ENCODE measurements at regions not wholly inside any gene's neighbourhood (a gene's known extent, or its start where the extent isn't known, plus 50 kb on each side); places are given as distances from the start of the nearest gene placed in this dataset.

- in situ Hi-C loops (cut with MboI) (no loop called here), intact Hi-C loops (cut with micrococcal nuclease) (no loop called here)
- H3K9ac ChIP-seq (ENCODE audit: insufficient read depth in 1 of 2, low read depth in 2 of 2, low read length in 2 of 2), result no peak overlapping the region
- H3K4me3 ChIP-seq, result no peak overlapping the region
- H2AFZ ChIP-seq (ENCODE audit: low read depth, low read length), result no peak overlapping the region
- no peaks in the 10 kb centered on the region for H4K20me1 ChIP-seq (replicated peaks; ENCODE audit: control insufficient read depth, insufficient read depth, low read length)
- H3K36me3 ChIP-seq (ENCODE audit: control insufficient read depth, insufficient read depth, low read length), result no peaks in the 10 kb centered on the region
- CTCF ChIA-PET (ENCODE audit: low intra/inter-chr PET ratio), result no interaction called here
- H3K4me1 ChIP-seq (replicated peaks in 1 of 2; ENCODE audit: control insufficient read depth in 2 of 2, insufficient read depth in 2 of 2, low read length in 2 of 2), result no peaks in the 10 kb centered on the region
- WGBS (ENCODE audit: insufficient coverage, low coverage, missing lambda C conversion rate), result 0% methylated on average over 2 of the region's 2 CpGs
- POLR2A ChIA-PET, result interaction anchor here (0.7 kb wide), 1 partner anchor 58 kb away, joined by 3 read pairs; no protein-coding TSS in a partner anchor
- DNase-seq (ENCODE audit: extremely low read depth in 1 of 4, low spot score in 3 of 4), result no peak
- H3K79me2 ChIP-seq (ENCODE audit: control insufficient read depth, insufficient read depth, low read length), result no peaks in the 10 kb centered on the region
- no TSS peak for BruUV-seq (replicated peaks)
- no peak for ATAC-seq
- no peak overlapping the region for H3K27ac ChIP-seq (ENCODE audit: extremely low read depth, low read depth, low read length)
- H3K4me2 ChIP-seq (ENCODE audit: insufficient read depth, low read length), result no peak overlapping the region
- H3K9me1 ChIP-seq (ENCODE audit: control insufficient read depth, insufficient read depth, low read length), result no peaks in the 10 kb centered on the region
- no peaks in the 10 kb centered on the region for H3K27me3 ChIP-seq (ENCODE audit: control insufficient read depth in 2 of 2, insufficient read depth in 2 of 2, low read length in 2 of 2)
- FAIRE-seq, result no peak
- no peak for TF ChIP-seq ZNF561 (CRISPR knock-in tag; conservative IDR thresholded peaks at IDR 0.05)
- TF ChIP-seq PHTF2 (CRISPR knock-in tag; IDR thresholded peaks at IDR 0.05), result no peak
- TF ChIP-seq TEAD2 (tag; IDR thresholded peaks at IDR 0.05), result no peak
- no peak for TF ChIP-seq HNRNPH1 (optimal IDR thresholded peaks at IDR 0.05; ENCODE audit: low read depth, low read length)
- no peak for TF ChIP-seq CEBPZ (IDR thresholded peaks at IDR 0.05; ENCODE audit: borderline replicate concordance, low read depth, low read length)
- no peak for TF ChIP-seq DNMT1 (IDR thresholded peaks at IDR 0.05)
- no peak for TF ChIP-seq HMG20A (CRISPR knock-in tag; conservative IDR thresholded peaks at IDR 0.05)
- no peak for TF ChIP-seq KLF6 (CRISPR knock-in tag; IDR thresholded peaks at IDR 0.05; ENCODE audit: borderline replicate concordance)
- no peaks in the 10 kb centered on the region; the same call in 1 of the 2 replicates for H3K9me3 ChIP-seq (replicated peaks; ENCODE audit: control insufficient read depth, insufficient read depth, low read depth, low read length)
These were observed 101.3 kb upstream of the E2F7 start for GRCh38 chr12:77166696-77167095.
